ENCODE measurements at regions not wholly inside any gene's neighbourhood (a gene's known extent, or its start where the extent isn't known, plus 50 kb on each side); places are given as distances from the start of the nearest gene placed in this dataset.
"Not testable (repeated sequence)": the region's sequence is repeated elsewhere in the genome, so short reads cannot be mapped to it uniquely, and the experiment has no call there.

- in situ Hi-C loops (cut with MboI; ENCODE audit: low sequenced_read_pairs) = no loop called here
These were observed 365.6 kb upstream of the UBE2E3 start for GRCh38 chr2:180614776-180615175.

GRCh38 chr2:180609626-180610340, 370.6 kb upstream of the UBE2E3 start:
- in situ Hi-C loops (cut with MboI; ENCODE audit: low sequenced_read_pairs) = no loop called here

- in situ Hi-C loops (cut with MboI; ENCODE audit: low sequenced_read_pairs) = no loop called here
These were observed 372.8 kb upstream of the UBE2E3 start for GRCh38 chr2:180607514-180608049.

GRCh38 chr2:180604077-180604476, 376.3 kb upstream of the UBE2E3 start:
- in situ Hi-C loops (cut with MboI; ENCODE audit: low sequenced_read_pairs) = no loop called here

GRCh38 chr2:180601016-180601415, 379.4 kb upstream of the UBE2E3 start:
- in situ Hi-C loops (cut with MboI; ENCODE audit: low sequenced_read_pairs) = no loop called here

- in situ Hi-C loops (cut with MboI; ENCODE audit: low sequenced_read_pairs) = no loop called here
These were observed 380.6 kb upstream of the UBE2E3 start for GRCh38 chr2:180599804-180600203.

- in situ Hi-C loops (cut with MboI; ENCODE audit: low sequenced_read_pairs) = no loop called here
These were observed 383.2 kb upstream of the UBE2E3 start for GRCh38 chr2:180597179-180597578.

GRCh38 chr2:180596453-180596852, 384.0 kb upstream of the UBE2E3 start:
- in situ Hi-C loops (cut with MboI; ENCODE audit: low sequenced_read_pairs) = no loop called here

GRCh38 chr2:180591947-180592346, 388.5 kb upstream of the UBE2E3 start:
- in situ Hi-C loops (cut with MboI; ENCODE audit: low sequenced_read_pairs) = no loop called here

GRCh38 chr2:180591093-180591781, 389.2 kb upstream of the UBE2E3 start:
- in situ Hi-C loops (cut with MboI; ENCODE audit: low sequenced_read_pairs) = not testable (repeated sequence)

- in situ Hi-C loops (cut with MboI; ENCODE audit: low sequenced_read_pairs) = no loop called here
These were observed 396.8 kb upstream of the UBE2E3 start for GRCh38 chr2:180583441-180584140.

GRCh38 chr2:180579388-180579787, 401.0 kb upstream of the UBE2E3 start:
- in situ Hi-C loops (cut with MboI; ENCODE audit: low sequenced_read_pairs) = no loop called here

- in situ Hi-C loops (cut with MboI; ENCODE audit: low sequenced_read_pairs) = no loop called here
These were observed 402.0 kb upstream of the UBE2E3 start for GRCh38 chr2:180578441-180578840.

GRCh38 chr2:180577567-180577966, 402.8 kb upstream of the UBE2E3 start:
- in situ Hi-C loops (cut with MboI; ENCODE audit: low sequenced_read_pairs) = no loop called here

GRCh38 chr2:180573951-180574350, 406.5 kb upstream of the UBE2E3 start:
- in situ Hi-C loops (cut with MboI; ENCODE audit: low sequenced_read_pairs) = no loop called here

- in situ Hi-C loops (cut with MboI; ENCODE audit: low sequenced_read_pairs) = no loop called here
These were observed 408.1 kb upstream of the UBE2E3 start for GRCh38 chr2:180572346-180572745.

- in situ Hi-C loops (cut with MboI; ENCODE audit: low sequenced_read_pairs) = no loop called here
These were observed 408.8 kb upstream of the UBE2E3 start for GRCh38 chr2:180571559-180571958.

- in situ Hi-C loops (cut with MboI; ENCODE audit: low sequenced_read_pairs) = no loop called here
These were observed 409.5 kb upstream of the UBE2E3 start for GRCh38 chr2:180570864-180571263.

GRCh38 chr2:180564051-180564450, 416.4 kb upstream of the UBE2E3 start:
- in situ Hi-C loops (cut with MboI; ENCODE audit: low sequenced_read_pairs) = no loop called here

GRCh38 chr2:180562378-180562777, 418.0 kb upstream of the UBE2E3 start:
- in situ Hi-C loops (cut with MboI; ENCODE audit: low sequenced_read_pairs) = no loop called here

GRCh38 chr2:180559771-180560170, 420.6 kb upstream of the UBE2E3 start:
- in situ Hi-C loops (cut with MboI; ENCODE audit: low sequenced_read_pairs) = no loop called here

- in situ Hi-C loops (cut with MboI; ENCODE audit: low sequenced_read_pairs) = no loop called here
These were observed 421.4 kb upstream of the UBE2E3 start for GRCh38 chr2:180559038-180559437.
